GM21576 (cell line): ENCODE measurements at regions not wholly inside any gene's neighbourhood (a gene's known extent, or its start where the extent isn't known, plus 50 kb on each side); places are given as distances from the start of the nearest gene placed in this dataset.

Experiments used
- ATAC-seq: cut with Tn5 transposase; IDR thresholded peaks from one replicate; pipeline ENCODE4 v1.9.1; 2021; ENCODE audit warnings: mild to moderate bottlenecking, moderate library complexity; ENCODE audit not compliant: unreplicated experiment

DNA sequence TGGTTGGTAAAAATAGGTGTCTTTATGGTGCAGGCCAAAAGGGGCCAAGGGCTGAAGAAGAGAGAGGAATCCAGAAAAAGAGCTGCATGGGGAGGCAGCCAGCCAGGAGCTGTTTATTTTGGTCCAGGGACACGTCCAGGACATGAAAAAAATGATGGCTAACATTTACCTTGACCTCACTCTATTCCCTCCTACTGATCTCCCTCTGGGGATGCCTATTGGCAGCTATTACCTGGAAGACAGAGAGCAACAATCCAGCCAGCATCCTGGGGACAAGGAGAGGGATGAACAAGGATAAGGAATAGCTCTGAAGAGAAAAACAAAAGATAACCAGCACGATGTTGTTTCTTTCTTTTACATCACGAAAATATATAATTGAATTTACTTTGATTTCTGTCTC is 1599.6 kb downstream of the SLITRK5 start:
- ATAC-seq = no peak

GRCh38 chr13:89279374-89279773 is 1608.2 kb downstream of the SLITRK5 start:
- no peak for ATAC-seq

GRCh38 chr13:89281331-89281730 is 1610.2 kb downstream of the SLITRK5 start:
- ATAC-seq = no peak

DNA sequence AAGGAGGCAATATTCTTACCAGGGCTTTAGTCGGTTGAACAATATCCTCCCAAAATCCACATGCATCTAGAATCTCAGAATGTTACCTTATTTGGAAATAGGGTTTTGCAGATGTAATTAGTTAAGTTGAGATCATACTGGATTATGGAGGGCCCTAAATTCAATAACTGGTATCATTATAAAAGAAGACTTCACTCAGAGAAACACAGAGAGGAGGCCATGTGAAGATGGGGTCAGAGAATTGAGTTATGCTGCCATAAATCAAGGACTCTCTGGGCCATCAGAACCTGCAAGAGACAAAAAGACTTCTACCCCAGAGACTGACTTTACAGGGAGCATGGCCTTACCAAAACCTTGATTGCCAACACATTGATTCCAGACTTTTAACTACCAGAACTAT is 1611.1 kb downstream of the SLITRK5 start:
- no peak for ATAC-seq

- no peak for ATAC-seq
Observed at GRCh38 chr13:89287381-89287780, 1616.2 kb downstream of the SLITRK5 start.

GRCh38 chr13:89294115-89294867 is 1623.1 kb downstream of the SLITRK5 start:
- no peak for ATAC-seq

DNA sequence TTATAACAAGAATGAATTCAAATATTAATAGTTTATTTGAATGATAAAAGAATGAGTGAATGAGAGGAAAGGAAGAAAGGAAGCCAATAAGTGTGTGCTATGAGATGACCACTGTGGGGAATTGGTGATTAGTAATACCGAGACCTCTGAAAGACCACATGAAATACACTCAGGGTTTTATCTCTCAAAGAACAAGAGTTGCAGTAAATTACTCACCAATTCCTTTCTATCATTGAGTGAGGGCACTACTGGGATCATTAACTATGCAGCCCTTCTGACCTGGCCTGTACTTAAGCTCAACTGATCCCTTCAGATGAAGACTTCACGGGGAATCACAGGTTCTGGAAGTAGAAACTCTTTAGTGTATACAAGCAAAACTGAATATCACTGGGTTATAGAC is 1636.1 kb downstream of the SLITRK5 start:
- ATAC-seq = no peak

DNA sequence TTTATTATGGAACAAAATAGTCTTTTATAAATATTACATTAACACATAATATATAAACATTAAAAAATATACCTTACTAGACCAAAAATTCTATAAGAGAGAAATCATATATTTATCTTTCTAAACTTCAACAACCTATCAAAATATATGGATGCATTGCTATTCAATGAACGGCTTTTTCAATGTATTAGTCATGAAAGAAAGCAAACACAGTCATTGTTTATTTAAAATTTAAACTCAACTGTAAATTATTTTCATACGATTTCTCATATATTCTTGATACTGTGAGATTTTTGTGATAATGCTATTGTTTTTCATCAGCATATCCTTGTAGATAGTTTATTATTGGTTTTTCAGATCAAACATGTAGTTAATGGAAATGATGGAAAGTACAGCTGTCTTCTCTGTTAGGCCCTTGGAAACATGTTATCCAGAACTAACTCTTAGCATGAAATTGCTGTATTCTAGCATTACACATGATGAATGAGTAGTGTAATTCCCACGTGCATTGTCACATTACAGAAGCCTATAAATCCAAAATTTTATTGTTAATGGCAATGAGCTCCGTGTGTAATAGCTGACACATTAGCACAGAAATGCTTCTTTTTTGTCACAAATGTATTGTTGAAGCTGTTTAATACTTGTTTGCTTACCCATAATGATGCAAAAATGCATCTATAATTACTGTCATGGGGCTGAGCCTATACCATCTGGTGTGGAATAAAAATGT is 1639.9 kb downstream of the SLITRK5 start:
- no peak for ATAC-seq

DNA sequence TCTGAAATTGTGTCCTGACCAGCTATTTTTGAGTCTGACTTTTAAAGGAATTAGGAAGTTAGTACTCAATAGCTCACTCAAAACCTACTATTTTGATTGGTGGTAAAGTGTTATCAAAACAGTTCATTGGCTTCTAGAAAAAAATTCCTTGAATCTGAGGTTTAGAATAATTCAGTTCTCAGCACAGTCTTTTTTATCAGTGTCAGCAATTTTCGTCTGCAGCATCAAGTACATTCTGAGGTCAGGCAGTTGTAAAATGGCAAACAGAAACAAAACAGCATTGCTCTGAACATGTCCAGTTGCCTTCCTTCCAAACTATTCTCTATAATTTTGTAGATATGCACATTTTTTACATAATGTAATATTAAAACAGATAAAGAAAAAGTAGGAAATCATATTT is 1644.1 kb downstream of the SLITRK5 start:
- ATAC-seq = no peak

DNA sequence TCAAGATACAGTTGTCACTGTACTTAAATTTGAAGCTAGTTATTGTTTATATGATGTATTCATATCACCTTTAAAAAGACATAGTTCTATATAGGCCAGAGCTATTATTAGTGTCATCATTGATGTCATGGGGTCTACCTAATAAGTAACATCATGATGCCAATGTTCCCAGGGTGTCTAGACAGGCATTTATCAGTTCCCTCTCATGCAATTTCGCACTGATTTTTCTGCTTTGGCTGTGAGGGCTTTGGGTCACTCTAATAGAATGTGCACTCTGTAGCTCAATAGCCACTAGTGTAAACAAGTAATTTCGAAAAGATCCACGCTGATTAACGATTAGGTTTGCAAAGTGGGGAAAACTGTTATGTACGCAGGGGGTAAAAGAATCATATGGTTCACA is 1651.3 kb downstream of the SLITRK5 start:
- no peak for ATAC-seq

DNA sequence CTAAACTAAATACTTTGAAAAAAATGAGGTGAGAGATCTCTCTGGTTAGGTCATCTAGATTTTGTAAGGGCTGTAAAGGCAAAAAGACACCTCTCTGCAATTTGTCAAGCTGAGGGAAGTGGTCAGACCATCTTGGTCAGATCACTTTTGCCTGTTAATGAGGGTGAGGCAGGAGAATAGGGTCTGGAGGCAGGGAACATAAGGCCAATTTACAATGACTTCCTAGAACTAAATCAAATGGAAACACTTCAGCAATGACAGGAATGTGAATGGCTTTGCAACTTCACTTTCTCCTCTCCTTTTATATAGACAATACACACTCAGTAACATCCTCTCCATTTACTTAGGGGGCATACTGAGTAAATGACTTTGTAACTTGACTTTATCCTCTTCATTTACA is 1653.4 kb downstream of the SLITRK5 start:
- no peak for ATAC-seq

DNA sequence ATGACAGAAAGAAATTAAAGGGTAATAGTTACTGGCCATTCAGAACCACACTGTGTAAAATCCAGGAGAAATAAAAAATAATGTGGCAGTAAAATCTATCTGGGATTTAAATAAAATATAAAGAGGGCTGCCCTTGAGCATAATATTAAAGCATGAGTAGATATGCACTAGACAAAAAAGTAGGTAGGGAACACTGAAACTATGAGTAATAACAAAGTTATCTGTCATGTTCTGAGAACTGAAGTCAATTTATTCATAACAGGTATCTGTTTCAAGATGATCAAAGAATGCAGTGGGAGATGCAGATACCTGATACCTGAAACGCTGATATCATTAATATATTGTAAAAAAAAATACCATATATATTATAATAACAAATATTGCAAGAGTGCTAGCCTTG is 1672.0 kb downstream of the SLITRK5 start:
- no peak for ATAC-seq

GRCh38 chr13:89352384-89352783 is 1681.2 kb downstream of the SLITRK5 start:
- no peak for ATAC-seq

DNA sequence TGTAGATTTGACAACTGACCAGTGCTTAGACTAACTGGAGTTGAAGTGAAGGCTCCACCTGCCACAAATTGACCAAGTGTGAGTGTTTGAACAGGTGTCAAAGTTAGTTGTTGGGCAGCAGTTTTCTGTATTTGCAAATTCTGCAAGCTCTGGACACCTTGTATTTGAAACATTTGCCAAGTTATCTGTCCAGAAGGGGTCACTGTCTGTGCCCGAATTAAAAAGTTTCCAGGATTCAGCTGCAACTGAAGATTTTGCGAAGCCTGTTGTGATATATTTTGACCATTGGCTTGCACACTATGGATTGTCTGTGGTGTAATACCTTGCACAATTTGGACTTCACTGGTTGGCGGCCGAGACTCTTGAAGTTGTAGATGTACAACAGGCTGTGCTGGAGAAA is 1690.7 kb downstream of the SLITRK5 start:
- no peak for ATAC-seq

DNA sequence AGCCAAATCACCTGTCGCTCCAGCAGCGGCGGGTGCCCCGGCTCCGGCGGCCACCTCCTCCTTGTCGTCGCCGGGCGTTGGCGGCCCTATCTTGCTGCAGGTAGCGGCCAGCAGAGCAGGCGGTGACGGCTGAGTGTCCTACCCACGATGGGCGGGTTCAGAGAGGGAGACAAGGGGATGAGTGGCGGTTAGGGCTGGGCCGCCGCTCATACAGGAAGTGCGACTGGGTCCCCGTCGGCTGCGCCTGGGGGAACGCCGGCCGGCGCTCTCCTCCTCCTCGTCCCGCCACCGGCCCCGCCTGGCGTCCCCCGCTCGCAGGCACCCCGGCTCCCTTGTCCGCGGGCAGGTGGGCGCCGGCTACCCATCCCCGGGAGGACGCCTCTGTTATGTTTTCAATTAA is 1692.0 kb downstream of the SLITRK5 start:
- ATAC-seq = no peak

DNA sequence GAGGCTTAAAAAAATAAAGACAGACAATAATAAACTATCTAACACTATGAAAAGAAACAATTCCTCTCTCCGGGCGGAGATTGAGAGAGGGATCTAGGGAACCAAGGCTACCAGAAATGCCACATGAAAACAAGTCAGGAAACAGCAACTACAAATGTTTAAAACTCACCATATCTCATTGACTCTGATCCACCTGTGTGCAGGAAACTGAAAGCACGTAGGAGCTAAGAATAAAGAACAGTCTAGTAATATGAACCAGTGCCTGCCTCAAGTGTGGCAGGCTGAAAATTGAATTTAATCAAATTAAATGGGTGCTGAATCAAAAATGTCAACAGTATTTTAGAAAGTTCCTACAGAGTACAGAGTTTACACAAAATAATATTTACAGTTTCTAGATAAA is 1701.0 kb downstream of the SLITRK5 start:
- ATAC-seq = no peak

DNA sequence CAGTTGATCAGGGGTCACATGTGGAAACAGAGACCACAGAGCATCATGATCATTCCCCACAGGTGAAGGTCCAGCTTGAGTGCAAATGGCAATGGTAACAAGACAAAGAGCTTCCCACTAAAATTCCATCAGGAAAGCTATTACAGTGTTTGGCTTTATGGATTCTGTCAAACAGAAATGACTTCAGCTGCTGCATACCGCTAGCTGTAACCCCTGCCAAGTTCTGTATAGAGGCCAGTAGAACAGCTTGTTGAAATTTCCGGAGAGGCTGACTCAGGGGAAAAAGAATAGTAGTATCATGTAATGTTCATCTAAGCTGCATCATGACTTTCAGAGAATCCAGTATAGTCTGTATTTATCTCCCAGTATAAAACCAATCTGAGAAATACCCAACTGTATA is 1704.7 kb downstream of the SLITRK5 start:
- no peak for ATAC-seq

GRCh38 chr13:89380101-89380500 is 1708.9 kb downstream of the SLITRK5 start:
- ATAC-seq = no peak

- no peak for ATAC-seq
Observed at GRCh38 chr13:89382981-89383380, 1711.8 kb downstream of the SLITRK5 start.

DNA sequence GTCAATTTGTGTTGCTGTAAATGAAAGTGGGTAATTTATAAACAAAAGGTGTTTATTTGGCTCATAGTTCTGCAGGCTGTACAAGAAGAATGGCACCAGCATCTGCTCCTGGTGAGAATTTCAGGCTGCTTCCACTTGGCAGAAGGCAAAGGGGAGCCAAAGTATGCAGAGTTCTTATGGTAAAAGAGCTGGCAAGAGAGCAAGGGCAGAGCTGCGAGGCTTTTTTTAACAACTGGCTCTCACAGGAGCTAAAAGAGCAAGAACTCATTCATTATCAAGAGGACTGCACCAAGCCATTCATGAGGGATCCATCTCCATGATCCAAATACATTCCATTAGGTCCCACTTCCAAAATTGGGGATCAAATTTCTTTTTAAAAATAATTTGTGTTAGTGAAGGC is 1712.7 kb downstream of the SLITRK5 start:
- no peak for ATAC-seq

- ATAC-seq = no peak
Observed at GRCh38 chr13:89393758-89394304, 1722.7 kb downstream of the SLITRK5 start.

DNA sequence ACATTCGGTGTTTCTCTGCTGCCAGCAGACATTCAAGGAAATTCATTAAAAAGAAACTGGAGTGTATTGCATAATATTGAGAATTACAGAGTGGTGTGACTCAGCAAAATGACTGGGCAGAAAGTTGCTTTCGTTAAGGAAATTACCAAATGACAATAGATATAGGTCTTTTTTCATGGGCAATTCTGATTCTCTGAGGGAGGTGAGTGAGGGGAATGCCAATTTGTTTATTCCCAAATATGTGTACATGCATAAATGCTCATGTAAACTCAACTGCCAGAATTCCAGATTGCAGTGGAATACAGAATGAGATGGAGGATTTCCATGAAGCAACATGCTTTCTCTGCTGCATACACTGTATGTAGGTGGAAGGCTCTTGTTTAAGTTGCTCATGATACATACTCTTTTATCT is 1730.1 kb downstream of the SLITRK5 start:
- no peak for ATAC-seq
